ENCODE measurements at regions not wholly inside any gene's neighbourhood (a gene's known extent, or its start where the extent isn't known, plus 50 kb on each side); places are given as distances from the start of the nearest gene placed in this dataset.
"Not testable (repeated sequence)": the region's sequence is repeated elsewhere in the genome, so short reads cannot be mapped to it uniquely, and the experiment has no call there.

GRCh38 chr17:63295839-63296590, 150.1 kb downstream of the CYB561 start:
- DNase-seq = no peak

GRCh38 chr17:63298916-63299315, 147.2 kb downstream of the CYB561 start:
- not testable (repeated sequence) for DNase-seq

GRCh38 chr17:63304704-63305261, 141.3 kb downstream of the CYB561 start:
- no peak for DNase-seq

GRCh38 chr17:63305857-63306256, 140.2 kb downstream of the CYB561 start:
- no peak for DNase-seq

GRCh38 chr17:63306855-63307254, 139.3 kb downstream of the CYB561 start:
- DNase-seq = no peak

- DNase-seq = no peak
Measured at GRCh38 chr17:63308272-63308671, 137.8 kb downstream of the CYB561 start.

GRCh38 chr17:63309021-63309420, 137.1 kb downstream of the CYB561 start:
- no peak for DNase-seq

GRCh38 chr17:63311416-63311937, 134.6 kb downstream of the CYB561 start:
- no peak for DNase-seq

GRCh38 chr17:63314761-63315160, 131.3 kb downstream of the CYB561 start:
- DNase-seq = no peak

- DNase-seq = no peak
Measured at GRCh38 chr17:63316100-63316499, 130.0 kb downstream of the CYB561 start.

- DNase-seq = no peak
Measured at GRCh38 chr17:63317166-63317840, 128.8 kb downstream of the CYB561 start.

- no peak for DNase-seq
Measured at GRCh38 chr17:63325808-63326207, 120.3 kb downstream of the CYB561 start.

GRCh38 chr17:63329876-63330275, 116.2 kb downstream of the CYB561 start:
- no peak for DNase-seq

- no peak for DNase-seq
Measured at GRCh38 chr17:63331301-63332061, 114.6 kb downstream of the CYB561 start.

- no peak for DNase-seq
Measured at GRCh38 chr17:63332286-63332685, 113.8 kb downstream of the CYB561 start.

GRCh38 chr17:63333869-63334268, 112.2 kb downstream of the CYB561 start:
- no peak for DNase-seq

GRCh38 chr17:63335831-63336230, 110.3 kb downstream of the CYB561 start:
- no peak for DNase-seq

- no peak for DNase-seq
Measured at GRCh38 chr17:63337579-63337978, 108.5 kb downstream of the CYB561 start.

GRCh38 chr17:63338272-63338671, 107.8 kb downstream of the CYB561 start:
- DNase-seq = no peak

GRCh38 chr17:63341276-63341675, 104.8 kb downstream of the CYB561 start:
- DNase-seq = no peak

- DNase-seq = no peak
Measured at GRCh38 chr17:63344383-63344782, 101.7 kb downstream of the CYB561 start.

GRCh38 chr17:63345611-63346010, 100.5 kb downstream of the CYB561 start:
- DNase-seq = no peak

GRCh38 chr17:63347475-63347874, 98.6 kb downstream of the CYB561 start:
- DNase-seq = no peak
